ENCODE measurements at regions not wholly inside any gene's neighbourhood (a gene's known extent, or its start where the extent isn't known, plus 50 kb on each side); places are given as distances from the start of the nearest gene placed in this dataset.

DNA sequence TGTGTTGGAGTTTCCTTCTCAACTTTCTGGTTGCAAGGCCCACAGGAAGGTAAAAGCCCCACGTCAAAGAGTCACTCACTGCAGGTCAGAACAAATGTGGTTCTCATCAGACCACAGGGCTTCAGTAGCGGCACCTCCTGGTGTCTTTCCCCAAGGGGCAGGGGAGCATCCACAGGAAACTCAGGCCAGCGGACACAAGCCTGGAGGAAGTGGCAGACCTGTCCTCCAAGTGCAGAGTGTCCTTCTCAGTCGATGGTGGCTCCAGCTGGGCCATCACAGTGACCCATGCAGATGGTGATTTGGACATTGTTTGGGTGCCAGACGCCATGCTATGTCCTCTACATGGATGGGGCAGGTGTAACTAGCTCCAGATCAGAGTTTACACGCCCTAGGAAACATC is 84.9 kb downstream of the ACKR3 start:
- TF ChIP-seq, protein P1, sequence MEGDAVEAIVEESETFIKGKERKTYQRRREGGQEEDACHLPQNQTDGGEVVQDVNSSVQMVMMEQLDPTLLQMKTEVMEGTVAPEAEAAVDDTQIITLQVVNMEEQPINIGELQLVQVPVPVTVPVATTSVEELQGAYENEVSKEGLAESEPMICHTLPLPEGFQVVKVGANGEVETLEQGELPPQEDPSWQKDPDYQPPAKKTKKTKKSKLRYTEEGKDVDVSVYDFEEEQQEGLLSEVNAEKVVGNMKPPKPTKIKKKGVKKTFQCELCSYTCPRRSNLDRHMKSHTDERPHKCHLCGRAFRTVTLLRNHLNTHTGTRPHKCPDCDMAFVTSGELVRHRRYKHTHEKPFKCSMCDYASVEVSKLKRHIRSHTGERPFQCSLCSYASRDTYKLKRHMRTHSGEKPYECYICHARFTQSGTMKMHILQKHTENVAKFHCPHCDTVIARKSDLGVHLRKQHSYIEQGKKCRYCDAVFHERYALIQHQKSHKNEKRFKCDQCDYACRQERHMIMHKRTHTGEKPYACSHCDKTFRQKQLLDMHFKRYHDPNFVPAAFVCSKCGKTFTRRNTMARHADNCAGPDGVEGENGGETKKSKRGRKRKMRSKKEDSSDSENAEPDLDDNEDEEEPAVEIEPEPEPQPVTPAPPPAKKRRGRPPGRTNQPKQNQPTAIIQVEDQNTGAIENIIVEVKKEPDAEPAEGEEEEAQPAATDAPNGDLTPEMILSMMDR (IDR thresholded peaks at IDR 0.05), result no peak
- no peak for TF ChIP-seq POLR2A (IDR thresholded peaks at IDR 0.05)
